Endothelial cell of umbilical vein (primary cell): ENCODE measurements at regions not wholly inside any gene's neighbourhood (a gene's known extent, or its start where the extent isn't known, plus 50 kb on each side); places are given as distances from the start of the nearest gene placed in this dataset.

Experiments used
- BruUV-seq: library from RNA; stranded (reverse); fragments of 400-500 nt; replicated peaks from 2 replicates; lab custom pipeline; 2021; lab: Mats Ljungman, UMichigan
- CTCF ChIA-PET: fragments of 300-600, 350-600 bp; sonication (Branson Sonifier 250); formaldehyde crosslinking; loops from one replicate; lab custom pipeline; 2021; ENCODE audit warnings: antibody characterized with exemption, inconsistent platforms; lab: Charles Lee
- POLR2A ChIA-PET: fragments of 300-600, 350-600 bp; sonication (Branson Sonifier 250); formaldehyde crosslinking; loops from one replicate; lab custom pipeline; 2021; ENCODE audit warnings: antibody characterized with exemption, inconsistent platforms; lab: Charles Lee
- DNase-seq: peaks from one replicate; pipeline ENCODE4 v3.0.0-alpha.2; 2011; ENCODE audit warnings: low read depth, low spot score
- FAIRE-seq: peaks from 2 replicates; lab custom pipeline; 2011; peaks lifted over from hg19 to GRCh38; lab: Jason Lieb, UNC
- H2AFZ ChIP-seq: 2 replicates; pipeline ENCODE4 v1.6.0; 2012; ENCODE audit warnings: low read depth, low read length, control low read depth, inconsistent platforms
- H3K27ac ChIP-seq: 2 replicates; pipeline ENCODE4 v1.5.1; 2011; ENCODE audit warnings: low read depth, mild to moderate bottlenecking, control low read depth, low read length, moderate library complexity; ENCODE audit not compliant: insufficient read depth
- H3K27me3 ChIP-seq, 2 experiments: 2 replicates each; pipeline versions ENCODE4 v1.6.0 to v1.6.1; 2011; ENCODE audit warnings: low read length in 2 of 2, mixed read lengths in 1 of 2; ENCODE audit not compliant: control insufficient read depth in 2 of 2, insufficient read depth in 2 of 2
- H3K36me3 ChIP-seq, 2 experiments: 2 replicates in 1 of 2; 3 replicates in 1 of 2; pipeline ENCODE4 v1.5.1; 2011; ENCODE audit warnings: low read length in 2 of 2, mild to moderate bottlenecking in 1 of 2, moderate library complexity in 1 of 2; ENCODE audit not compliant: control insufficient read depth in 2 of 2, insufficient read depth in 2 of 2; ENCODE audit errors: extremely low read depth in 1 of 2
- H3K4me1 ChIP-seq: 3 replicates; pipeline ENCODE4 v1.5.1; 2011; ENCODE audit warnings: mild to moderate bottlenecking, low read length; ENCODE audit not compliant: control insufficient read depth, insufficient read depth; ENCODE audit errors: extremely low read depth
- H3K4me2 ChIP-seq: 2 replicates; pipeline ENCODE4 v1.6.1; 2011; ENCODE audit warnings: low read length, control low read depth, mixed read lengths; ENCODE audit not compliant: insufficient read depth
- H3K4me3 ChIP-seq, 3 experiments: fragments of 200-600 bp in 1 of 3; sonication (generic), shearing (Covaris generic) in 1 of 3; replicated peaks in 1 of 3; 2 replicates each; pipeline ENCODE4 v1.5.1; 2011 to 2016; ENCODE audit warnings: control low read depth in 3 of 3, low read length in 3 of 3, mild to moderate bottlenecking in 2 of 3, inconsistent platforms in 1 of 3, low read depth in 1 of 3, moderate library complexity in 1 of 3; ENCODE audit not compliant: insufficient read depth in 1 of 3
- H3K79me2 ChIP-seq: 2 replicates; pipeline ENCODE4 v1.6.0; 2012; ENCODE audit warnings: low read length, inconsistent platforms; ENCODE audit not compliant: control insufficient read depth, insufficient read depth
- H3K9ac ChIP-seq: replicated peaks from 2 replicates; pipeline ENCODE3; 2011; ENCODE audit warnings: low read length, control low read depth; ENCODE audit not compliant: insufficient read depth; ENCODE audit errors: extremely low read depth
- H3K9me1 ChIP-seq: replicated peaks from 3 replicates; pipeline ENCODE4 v1.6.0; 2011; ENCODE audit warnings: mild to moderate bottlenecking, low read length; ENCODE audit not compliant: control insufficient read depth, insufficient read depth; ENCODE audit errors: extremely low read depth
- H3K9me3 ChIP-seq: replicated peaks from 2 replicates; pipeline ENCODE4 v1.5.1; 2012; ENCODE audit warnings: low read length, inconsistent platforms; ENCODE audit not compliant: control insufficient read depth, insufficient read depth
- H4K20me1 ChIP-seq: replicated peaks from 2 replicates; pipeline ENCODE3; 2011; ENCODE audit warnings: mild to moderate bottlenecking, low read length; ENCODE audit not compliant: control insufficient read depth, insufficient read depth; ENCODE audit errors: extremely low read depth
- CTCF ChIP-seq, 2 donors: IDR thresholded peaks; 1 replicate in 1 of 2; 2 replicates in 1 of 2; pipeline ENCODE4 v1.5.1; 2011; ENCODE audit warnings: low read length in 2 of 2, mild to moderate bottlenecking in 2 of 2, moderate library complexity in 2 of 2, control low read depth in 1 of 2, inconsistent platforms in 1 of 2, low read depth in 1 of 2; ENCODE audit not compliant: insufficient read depth in 1 of 2; ENCODE audit errors: extremely low read depth in 1 of 2
- EZH2 ChIP-seq: IDR thresholded peaks from 2 replicates; pipeline ENCODE4 v1.6.1; 2012; ENCODE audit warnings: borderline replicate concordance, low read depth, mild to moderate bottlenecking, moderate library complexity, low read length, inconsistent platforms; ENCODE audit not compliant: severe bottlenecking
- GATA2 ChIP-seq: IDR thresholded peaks from 2 replicates; pipeline ENCODE4 v1.7.0; 2011; ENCODE audit warnings: low read depth, mild to moderate bottlenecking, moderate library complexity, mixed read lengths, low read length; ENCODE audit not compliant: insufficient read length, insufficient read depth
- JUN ChIP-seq: IDR thresholded peaks from 2 replicates; pipeline ENCODE4 v1.6.1; 2011; ENCODE audit warnings: borderline replicate concordance, low read depth; ENCODE audit not compliant: insufficient read length, insufficient read depth
- MAX ChIP-seq: IDR thresholded peaks from 2 replicates; pipeline ENCODE4 v1.6.1; 2011; ENCODE audit not compliant: insufficient read depth, insufficient read length
- MYC ChIP-seq: IDR thresholded peaks from one replicate; pipeline ENCODE4 v1.6.1; 2011; ENCODE audit warnings: mild to moderate bottlenecking, low read depth, low read length
- POLR2A ChIP-seq: IDR thresholded peaks from 2 replicates; pipeline ENCODE4 v1.6.1; 2012; ENCODE audit warnings: low read depth, mild to moderate bottlenecking, control low read depth, low read length
- POLR2AphosphoS5 ChIP-seq: IDR thresholded peaks from 2 replicates; pipeline ENCODE4 v1.6.1; 2012; ENCODE audit warnings: low read depth, mild to moderate bottlenecking, control low read depth, low read length, moderate library complexity; ENCODE audit not compliant: insufficient read depth
- dilution Hi-C: fragments of 300-500 bp; cut with MboI; formaldehyde crosslinking; loops from one replicate; pipeline ENCODE4 v1.15.0; 2019; ENCODE audit warnings: low sequenced_read_pairs; ENCODE audit not compliant: extremely low pct_ligation_motif_present
- intact Hi-C: fragments of 100-400 bp; cut with micrococcal nuclease; formaldehyde crosslinking; loops from one replicate; pipeline ENCODE4 v1.10.0; 2022

- H3K4me1 ChIP-seq: no peaks in the 10 kb centered on the region
- FAIRE-seq (no peak), DNase-seq (no peak)
- no peaks in the 10 kb centered on the region for H3K9me1 ChIP-seq
- H3K4me2 ChIP-seq: no peak overlapping the region
- no peaks in the 10 kb centered on the region for H4K20me1 ChIP-seq
- no peak overlapping the region for H3K4me3 ChIP-seq
- H3K9me3 ChIP-seq: peaks cover 2% of the 10 kb centered on the region
- no peaks in the 10 kb centered on the region for H3K79me2 ChIP-seq
- intact Hi-C loops: no loop called here
- no peak overlapping the region for H3K27ac ChIP-seq
- POLR2A ChIA-PET: no interaction called here
- CTCF ChIA-PET: no interaction called here
- dilution Hi-C loops: no loop called here
- TF ChIP-seq MAX (no peak), EZH2 (no peak), POLR2AphosphoS5 (no peak), POLR2A (no peak)
- H2AFZ ChIP-seq: no peak overlapping the region
- no peak overlapping the region for H3K9ac ChIP-seq
- no peaks in the 10 kb centered on the region for H3K36me3 ChIP-seq
- no peaks in the 10 kb centered on the region for H3K27me3 ChIP-seq
- no TSS peak for BruUV-seq
Measured at GRCh38 chr6:63097222-63097621, 114.0 kb upstream of the FKBP1C start.

DNA sequence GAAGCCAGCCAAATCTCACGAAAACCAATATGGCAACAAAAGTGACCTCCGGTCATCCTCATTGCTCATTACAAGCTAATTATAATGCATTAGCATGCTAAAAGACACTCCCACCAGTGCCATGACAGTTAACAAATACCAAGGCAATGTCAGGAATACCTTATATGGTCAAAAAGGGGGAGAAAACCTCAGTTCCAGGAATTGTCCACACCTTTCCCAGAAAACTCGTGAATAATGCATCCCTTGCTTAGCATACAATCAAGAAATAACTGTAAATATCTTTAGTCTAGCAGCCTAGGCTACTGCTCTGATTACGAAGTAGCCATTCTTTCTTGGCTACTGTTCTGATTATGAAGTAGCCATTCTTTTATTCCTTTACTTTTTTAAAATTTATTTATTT lies 112.5 kb upstream of the FKBP1C start:
- Histone ChIP-seq H3K36me3 (no peaks in the 10 kb centered on the region), H3K4me2 (no peak overlapping the region), H3K4me3 (no peak overlapping the region), H3K9me1 (no peaks in the 10 kb centered on the region), H2AFZ (no peak overlapping the region), H3K27me3 (no peaks in the 10 kb centered on the region), H4K20me1 (no peaks in the 10 kb centered on the region), H3K9me3 (peaks cover 2% of the 10 kb centered on the region), H3K9ac (no peak overlapping the region), H3K4me1 (no peaks in the 10 kb centered on the region), H3K27ac (no peak overlapping the region), H3K79me2 (no peaks in the 10 kb centered on the region)
- dilution Hi-C loops (no loop called here), intact Hi-C loops (no loop called here)
- TF ChIP-seq MAX (no peak), EZH2 (no peak), POLR2A (no peak), GATA2 (no peak), MYC (no peak), CTCF (IDR thresholded peaks at IDR 0.05; ENCODE audit: extremely low read depth in 1 of 2, insufficient read depth in 1 of 2, low read depth in 1 of 2, low read length in 2 of 2) (no peak), POLR2AphosphoS5 (no peak), JUN (no peak)
- ChIA-PET POLR2A (no interaction called here), CTCF (no interaction called here)
- no TSS peak for BruUV-seq
- no peak for DNase-seq
- FAIRE-seq: no peak
